Left ventricle myocardium inferior (tissue), 1 donor: ENCODE measurements at regions not wholly inside any gene's neighbourhood (a gene's known extent, or its start where the extent isn't known, plus 50 kb on each side); places are given as distances from the start of the nearest gene placed in this dataset.

Experiments used
- DNase-seq: peaks from one replicate; pipeline ENCODE4 v3.0.0-alpha.2; 2020
- H3K27ac ChIP-seq: fragments of 200-600 bp; replicated peaks from 2 replicates; pipeline ENCODE4 v1.8.0; 2021
- H3K27me3 ChIP-seq: fragments of 200-600 bp; 2 replicates; pipeline ENCODE4 v1.8.0; 2021; ENCODE audit warnings: low read depth
- H3K36me3 ChIP-seq: fragments of 200-600 bp; 2 replicates; pipeline ENCODE4 v1.8.0; 2021
- H3K4me1 ChIP-seq: fragments of 200-600 bp; 2 replicates; pipeline ENCODE4 v1.8.0; 2021
- H3K4me3 ChIP-seq: fragments of 200-600 bp; 2 replicates; pipeline ENCODE4 v1.8.0; 2021; ENCODE audit warnings: mild to moderate bottlenecking, moderate library complexity
- H3K9me3 ChIP-seq: fragments of 200-600 bp; replicated peaks from 2 replicates; pipeline ENCODE4 v1.8.0; 2021
- CTCF ChIP-seq: fragments of 200-600 bp; IDR thresholded peaks from 2 replicates; pipeline ENCODE4 v1.8.0; 2021; ENCODE audit warnings: antibody characterized with exemption, mild to moderate bottlenecking, borderline replicate concordance
- intact Hi-C: fragments of 100-400 bp; cut with micrococcal nuclease; formaldehyde crosslinking; loops from one replicate; pipeline ENCODE4 v1.11.0; 2022
- donor health status: DM: no; HTN: yes; CAD: no; lungs with severe emphysema.

DNA sequence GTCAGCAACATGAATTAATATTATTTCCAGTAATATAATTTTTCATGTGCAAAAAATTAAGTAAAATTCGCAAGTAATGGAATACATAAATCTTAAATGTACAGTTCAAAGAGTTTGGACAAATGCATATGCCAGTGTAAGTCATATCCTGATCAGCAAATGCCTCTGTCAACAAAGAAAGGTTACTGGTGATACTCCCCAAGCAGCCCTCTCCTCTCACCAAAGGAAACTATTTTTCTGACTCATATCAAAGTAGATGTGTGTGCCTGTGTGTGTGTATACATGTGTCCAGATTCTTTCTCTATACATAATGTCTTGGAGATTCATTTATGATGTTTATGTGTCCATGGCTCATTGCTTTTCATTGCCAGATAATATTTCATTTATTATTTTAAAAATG is 1035.0 kb downstream of the SLC16A7 start:
- TF ChIP-seq CTCF: no peak
- Histone ChIP-seq H3K4me1 (no peaks in the 10 kb centered on the region), H3K9me3 (no peaks in the 10 kb centered on the region), H3K27me3 (no peaks in the 10 kb centered on the region), H3K27ac (no peak overlapping the region), H3K4me3 (no peak overlapping the region), H3K36me3 (no peaks in the 10 kb centered on the region)
- intact Hi-C loops: no loop called here
- no peak for DNase-seq

DNA sequence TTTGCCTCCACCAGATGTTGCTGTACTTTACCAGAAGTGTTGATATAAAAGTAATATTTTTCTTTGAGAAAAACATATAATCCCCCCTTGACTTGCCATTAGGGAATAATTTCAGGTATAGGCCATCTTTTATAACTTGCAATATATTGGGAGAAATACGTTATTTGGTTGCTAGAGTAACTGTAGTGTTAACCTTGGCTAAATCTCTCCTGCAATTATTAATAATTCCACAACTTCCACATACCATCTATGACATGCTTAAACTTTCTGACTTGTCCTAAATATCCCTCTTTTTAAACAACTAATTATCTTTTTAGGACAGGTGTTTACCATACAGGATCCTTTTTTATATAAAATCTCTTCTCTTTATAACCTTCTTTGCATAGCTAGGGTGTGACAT is 1048.2 kb downstream of the SLC16A7 start:
- no peaks in the 10 kb centered on the region for H3K36me3 ChIP-seq
- no peaks in the 10 kb centered on the region for H3K4me1 ChIP-seq
- DNase-seq: no peak
- intact Hi-C loops: no loop called here
- H3K9me3 ChIP-seq: peaks cover 31% of the 10 kb centered on the region
- no peak overlapping the region for H3K4me3 ChIP-seq
- no peak overlapping the region for H3K27ac ChIP-seq
- no peaks in the 10 kb centered on the region for H3K27me3 ChIP-seq
- TF ChIP-seq CTCF: no peak

DNA sequence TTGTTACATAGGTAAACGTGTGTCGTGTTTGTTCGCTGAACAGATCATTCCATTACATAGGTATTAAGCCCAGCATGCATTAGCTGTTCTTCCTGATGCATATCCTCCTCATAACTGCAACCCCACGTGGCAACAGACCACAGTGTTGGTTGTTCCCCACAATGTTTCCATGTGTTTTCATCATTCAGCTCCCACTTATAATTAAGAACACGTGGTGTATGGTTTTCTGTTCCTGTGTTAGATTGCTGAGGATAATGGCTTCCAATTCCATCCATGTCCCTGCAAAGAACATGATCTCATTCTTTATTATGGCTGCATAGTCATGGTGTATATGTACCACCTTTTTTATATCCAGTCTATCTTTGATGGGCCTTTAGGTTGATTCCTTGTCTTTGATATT is 1071.1 kb downstream of the SLC16A7 start:
- Histone ChIP-seq H3K4me3 (no peak overlapping the region), H3K36me3 (no peaks in the 10 kb centered on the region), H3K27ac (no peak overlapping the region), H3K9me3 (peaks cover 31% of the 10 kb centered on the region), H3K4me1 (no peaks in the 10 kb centered on the region), H3K27me3 (no peaks in the 10 kb centered on the region)
- DNase-seq: no peak
- TF ChIP-seq CTCF: no peak
- intact Hi-C loops: no loop called here

DNA sequence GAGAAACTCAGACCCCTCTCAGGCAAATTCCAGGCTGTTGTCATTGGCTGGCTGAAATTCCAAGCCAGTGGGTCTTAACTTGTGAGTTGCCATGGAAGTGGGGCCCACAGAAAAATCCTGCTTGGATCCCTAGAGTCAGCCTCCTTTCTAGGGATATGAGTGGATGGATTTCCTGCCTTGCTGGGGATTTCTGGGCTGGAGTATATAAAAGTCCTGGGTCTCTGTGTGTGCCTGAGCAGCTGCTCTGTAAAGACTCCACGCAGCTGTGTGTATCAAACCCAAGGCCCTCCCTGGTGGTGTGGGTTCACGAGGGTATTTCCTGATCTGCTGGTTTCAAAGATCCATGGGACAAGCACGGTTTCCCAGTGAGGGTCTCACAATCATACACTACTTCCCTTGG is 1077.1 kb downstream of the SLC16A7 start:
- Histone ChIP-seq H3K9me3 (peaks cover 31% of the 10 kb centered on the region), H3K4me1 (no peaks in the 10 kb centered on the region), H3K36me3 (no peaks in the 10 kb centered on the region), H3K27me3 (no peaks in the 10 kb centered on the region), H3K4me3 (no peak overlapping the region), H3K27ac (no peak overlapping the region)
- no peak for TF ChIP-seq CTCF
- intact Hi-C loops: no loop called here
- DNase-seq: no peak

GRCh38 chr12:60684988-60685655 is 1089.3 kb downstream of the SLC16A7 start:
- Histone ChIP-seq H3K27ac (no peak overlapping the region), H3K4me3 (no peak overlapping the region), H3K27me3 (no peaks in the 10 kb centered on the region), H3K9me3 (peaks cover 10% of the 10 kb centered on the region), H3K36me3 (no peaks in the 10 kb centered on the region), H3K4me1 (no peaks in the 10 kb centered on the region)
- intact Hi-C loops: no loop called here
- no peak for DNase-seq
- peak; percentile 14 for TF ChIP-seq CTCF

DNA sequence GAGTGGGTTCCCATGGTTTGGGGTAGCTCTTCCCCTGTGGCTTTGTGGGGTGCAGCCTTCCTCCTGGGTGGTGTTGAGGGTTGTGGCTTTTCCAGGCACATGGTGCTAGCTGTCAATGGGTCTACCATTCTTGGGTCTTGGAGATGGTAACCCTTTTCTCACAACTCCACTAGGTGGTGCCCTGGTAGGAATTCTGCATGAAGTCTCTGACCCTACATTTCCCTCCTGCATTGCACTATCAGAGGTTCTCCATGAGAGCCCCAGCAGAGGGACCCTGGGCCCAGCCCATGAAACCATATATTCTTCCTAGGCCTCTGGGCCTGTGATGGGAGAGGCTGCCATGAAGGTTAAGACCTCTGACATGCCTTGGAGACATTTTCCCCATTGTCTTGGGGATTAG is 1093.3 kb downstream of the SLC16A7 start:
- Histone ChIP-seq H3K4me3 (no peak overlapping the region), H3K4me1 (no peaks in the 10 kb centered on the region), H3K27me3 (no peaks in the 10 kb centered on the region), H3K9me3 (peaks cover 8% of the 10 kb centered on the region), H3K27ac (no peak overlapping the region), H3K36me3 (no peaks in the 10 kb centered on the region)
- TF ChIP-seq CTCF: no peak
- DNase-seq: no peak
- intact Hi-C loops: no loop called here
